ENCODE measurements at regions not wholly inside any gene's neighbourhood (a gene's known extent, or its start where the extent isn't known, plus 50 kb on each side); places are given as distances from the start of the nearest gene placed in this dataset.

DNA sequence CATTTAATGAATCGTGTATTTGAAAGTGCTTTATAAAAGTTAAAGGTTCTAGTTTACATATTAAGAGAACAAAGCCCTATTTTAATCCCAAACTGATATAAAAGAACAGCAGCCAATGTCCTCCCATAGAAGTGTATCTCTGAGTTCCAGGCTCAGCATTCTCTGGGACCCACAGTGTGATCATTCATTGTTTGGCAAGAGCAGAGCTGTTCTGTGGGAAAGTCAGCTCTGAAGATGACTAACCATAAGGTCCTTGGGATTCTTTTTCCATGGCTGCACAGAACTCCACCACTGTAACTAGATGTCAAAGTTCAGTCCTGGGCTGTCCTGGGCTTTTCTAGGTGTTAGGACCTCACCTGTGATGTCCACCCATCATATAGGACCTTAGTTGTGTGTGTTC, 157.0 kb upstream of the TLL1 start:
- H3K4me3 Mint-ChIP-seq (ENCODE audit: unreplicated experiment): no peak overlapping the region
- H3K9me3 Mint-ChIP-seq (ENCODE audit: unreplicated experiment): no peaks in the 10 kb centered on the region
- TF ChIP-seq, protein P1, sequence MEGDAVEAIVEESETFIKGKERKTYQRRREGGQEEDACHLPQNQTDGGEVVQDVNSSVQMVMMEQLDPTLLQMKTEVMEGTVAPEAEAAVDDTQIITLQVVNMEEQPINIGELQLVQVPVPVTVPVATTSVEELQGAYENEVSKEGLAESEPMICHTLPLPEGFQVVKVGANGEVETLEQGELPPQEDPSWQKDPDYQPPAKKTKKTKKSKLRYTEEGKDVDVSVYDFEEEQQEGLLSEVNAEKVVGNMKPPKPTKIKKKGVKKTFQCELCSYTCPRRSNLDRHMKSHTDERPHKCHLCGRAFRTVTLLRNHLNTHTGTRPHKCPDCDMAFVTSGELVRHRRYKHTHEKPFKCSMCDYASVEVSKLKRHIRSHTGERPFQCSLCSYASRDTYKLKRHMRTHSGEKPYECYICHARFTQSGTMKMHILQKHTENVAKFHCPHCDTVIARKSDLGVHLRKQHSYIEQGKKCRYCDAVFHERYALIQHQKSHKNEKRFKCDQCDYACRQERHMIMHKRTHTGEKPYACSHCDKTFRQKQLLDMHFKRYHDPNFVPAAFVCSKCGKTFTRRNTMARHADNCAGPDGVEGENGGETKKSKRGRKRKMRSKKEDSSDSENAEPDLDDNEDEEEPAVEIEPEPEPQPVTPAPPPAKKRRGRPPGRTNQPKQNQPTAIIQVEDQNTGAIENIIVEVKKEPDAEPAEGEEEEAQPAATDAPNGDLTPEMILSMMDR (IDR thresholded peaks at IDR 0.05; ENCODE audit: unreplicated experiment): no peak
- peaks cover 6% of the 10 kb centered on the region for H3K4me1 Mint-ChIP-seq (ENCODE audit: unreplicated experiment)
- no peaks in the 10 kb centered on the region for H3K36me3 Mint-ChIP-seq (ENCODE audit: low read depth, unreplicated experiment)
- H3K27ac Mint-ChIP-seq (ENCODE audit: unreplicated experiment): no peak overlapping the region
- peaks cover 3% of the 10 kb centered on the region for H3K27me3 Mint-ChIP-seq (ENCODE audit: unreplicated experiment)
- no peak for DNase-seq (ENCODE audit: low spot score)

DNA sequence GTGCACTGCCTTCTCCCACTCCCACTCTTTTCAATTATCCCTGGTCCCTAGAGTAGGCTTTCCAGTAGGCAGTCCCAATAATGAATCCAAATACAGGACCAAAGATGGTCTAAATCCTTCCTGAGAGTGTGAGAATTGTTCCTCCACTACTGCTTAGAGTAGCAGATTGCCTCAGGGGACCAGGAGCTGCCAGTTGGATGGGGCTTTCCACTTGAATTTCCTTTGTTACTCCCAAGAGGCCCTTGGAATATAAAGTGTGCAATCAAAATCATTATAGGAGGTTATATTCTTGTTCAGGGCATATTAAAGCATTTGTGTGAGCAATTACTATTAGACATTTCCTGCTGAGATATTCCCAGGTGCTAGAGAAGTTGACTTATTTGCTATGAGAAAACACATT, 156.6 kb upstream of the TLL1 start:
- no peaks in the 10 kb centered on the region for H3K36me3 Mint-ChIP-seq (ENCODE audit: low read depth, unreplicated experiment)
- H3K27me3 Mint-ChIP-seq (ENCODE audit: unreplicated experiment): peaks cover 3% of the 10 kb centered on the region
- H3K4me3 Mint-ChIP-seq (ENCODE audit: unreplicated experiment): no peak overlapping the region
- no peak for DNase-seq (ENCODE audit: low spot score)
- H3K9me3 Mint-ChIP-seq (ENCODE audit: unreplicated experiment): no peaks in the 10 kb centered on the region
- TF ChIP-seq, protein P1 (IDR thresholded peaks at IDR 0.05; ENCODE audit: unreplicated experiment): no peak
- no peak overlapping the region for H3K27ac Mint-ChIP-seq (ENCODE audit: unreplicated experiment)
- peaks cover 6% of the 10 kb centered on the region for H3K4me1 Mint-ChIP-seq (ENCODE audit: unreplicated experiment)

DNA sequence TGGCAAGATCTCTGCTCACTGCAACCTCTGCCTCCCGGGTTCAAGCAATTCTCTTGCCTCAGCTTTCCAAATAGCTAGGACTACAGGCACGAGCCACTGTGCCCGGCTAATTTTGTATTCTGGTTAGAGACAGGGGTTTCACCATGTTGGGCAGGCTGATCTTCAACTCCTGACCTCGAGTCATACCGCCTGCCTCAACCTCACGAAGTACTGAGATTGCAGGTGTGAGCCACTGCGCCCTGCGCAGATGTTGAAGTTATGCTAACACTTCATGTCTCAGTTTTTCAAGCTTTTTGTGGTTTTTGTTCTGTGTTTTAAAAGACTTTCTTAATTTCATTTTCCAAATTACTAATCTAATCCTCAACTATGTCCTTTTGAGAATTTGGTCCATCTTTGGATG, 154.4 kb upstream of the TLL1 start:
- Mint-ChIP-seq H3K9me3 (ENCODE audit: unreplicated experiment) (no peaks in the 10 kb centered on the region), H3K4me3 (ENCODE audit: unreplicated experiment) (no peak overlapping the region), H3K36me3 (ENCODE audit: low read depth, unreplicated experiment) (no peaks in the 10 kb centered on the region), H3K27me3 (ENCODE audit: unreplicated experiment) (peaks cover 3% of the 10 kb centered on the region), H3K27ac (ENCODE audit: unreplicated experiment) (no peak overlapping the region), H3K4me1 (ENCODE audit: unreplicated experiment) (peaks cover 6% of the 10 kb centered on the region)
- TF ChIP-seq, protein P1 (IDR thresholded peaks at IDR 0.05; ENCODE audit: unreplicated experiment): no peak
- DNase-seq (ENCODE audit: low spot score): no peak

DNA sequence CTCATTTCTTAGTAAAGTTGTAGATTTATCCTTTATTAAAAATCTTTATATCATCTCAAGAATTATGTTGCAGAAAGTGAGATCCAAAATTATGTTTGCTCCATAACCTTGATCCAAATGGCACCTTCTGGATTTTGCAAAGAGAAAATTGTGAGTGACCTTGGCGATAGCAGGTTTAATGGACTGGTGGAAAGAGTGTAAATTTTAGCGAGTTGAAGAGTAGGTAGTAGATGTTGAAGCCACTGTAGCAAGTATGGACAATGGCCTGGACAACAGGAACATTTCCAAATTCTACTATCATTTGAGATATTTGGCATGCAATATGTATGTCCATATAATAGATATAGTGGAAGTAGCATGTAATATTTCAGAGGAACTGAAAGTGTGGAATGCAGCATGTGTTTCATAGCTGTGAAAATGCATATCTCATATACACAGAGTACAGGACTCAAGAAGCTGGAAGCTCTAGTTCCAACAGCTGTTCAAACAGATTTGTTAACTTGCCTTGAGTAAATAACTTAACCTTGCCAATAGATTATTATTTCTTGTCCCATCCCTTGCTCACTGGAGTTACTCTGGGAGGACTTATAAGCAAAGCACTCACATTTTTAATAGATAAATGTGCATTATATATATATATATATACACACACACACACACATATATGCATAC, 152.5 kb upstream of the TLL1 start:
- no peak overlapping the region for H3K4me3 Mint-ChIP-seq (ENCODE audit: unreplicated experiment)
- no peaks in the 10 kb centered on the region for H3K36me3 Mint-ChIP-seq (ENCODE audit: low read depth, unreplicated experiment)
- TF ChIP-seq, protein P1 (IDR thresholded peaks at IDR 0.05; ENCODE audit: unreplicated experiment): no peak
- H3K27me3 Mint-ChIP-seq (ENCODE audit: unreplicated experiment): peaks cover 3% of the 10 kb centered on the region
- no peak for DNase-seq (ENCODE audit: low spot score)
- H3K9me3 Mint-ChIP-seq (ENCODE audit: unreplicated experiment): no peaks in the 10 kb centered on the region
- no peak overlapping the region for H3K27ac Mint-ChIP-seq (ENCODE audit: unreplicated experiment)
- H3K4me1 Mint-ChIP-seq (ENCODE audit: unreplicated experiment): peaks cover 10% of the 10 kb centered on the region

DNA sequence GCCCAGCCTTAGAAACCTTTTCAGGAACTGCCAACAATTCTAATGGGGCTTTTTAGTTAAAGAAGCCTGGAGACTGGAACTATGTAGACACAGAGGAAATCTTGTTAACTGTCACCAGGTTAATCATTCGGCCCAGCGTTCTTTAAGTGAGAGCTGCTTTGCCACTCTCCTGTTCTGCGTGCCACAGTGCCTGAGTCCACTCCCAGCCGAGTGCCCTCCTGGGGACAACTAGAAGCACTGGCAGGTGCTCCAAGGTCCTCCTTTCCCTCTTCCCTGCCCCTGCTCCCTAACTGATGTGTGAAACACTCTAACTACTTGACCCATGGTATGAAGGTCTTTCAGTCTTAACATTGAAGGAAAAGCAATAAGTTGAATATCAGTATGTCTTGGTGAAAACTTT, 151.2 kb upstream of the TLL1 start:
- peaks cover 10% of the 10 kb centered on the region for H3K4me1 Mint-ChIP-seq (ENCODE audit: unreplicated experiment)

More for the DNA sequence above, 151.2 kb upstream of the TLL1 start:
- TF ChIP-seq, protein P1 (IDR thresholded peaks at IDR 0.05; ENCODE audit: unreplicated experiment): no peak
- H3K36me3 Mint-ChIP-seq (ENCODE audit: low read depth, unreplicated experiment): no peaks in the 10 kb centered on the region
- H3K9me3 Mint-ChIP-seq (ENCODE audit: unreplicated experiment): no peaks in the 10 kb centered on the region
- H3K27me3 Mint-ChIP-seq (ENCODE audit: unreplicated experiment): no peaks in the 10 kb centered on the region
- H3K4me3 Mint-ChIP-seq (ENCODE audit: unreplicated experiment): no peak overlapping the region
- DNase-seq (ENCODE audit: low spot score): no peak
- H3K27ac Mint-ChIP-seq (ENCODE audit: unreplicated experiment): no peak overlapping the region

Data from endothelial cell (in vitro differentiated cells).